GM12878 (cell line): ENCODE measurements at regions not wholly inside any gene's neighbourhood (a gene's known extent, or its start where the extent isn't known, plus 50 kb on each side); places are given as distances from the start of the nearest gene placed in this dataset.

Experiments used
- ATAC-seq: fragments of 200-7000 bp; cut with Tn5 transposase; 3 replicates; pipeline ENCODE4 v1.9.1; 2020; ENCODE audit warnings: mild to moderate bottlenecking, moderate library complexity
- BruUV-seq: library from RNA; stranded (reverse); fragments of 400-500 nt; replicated peaks from 2 replicates; lab custom pipeline; 2021; lab: Mats Ljungman, UMichigan
- CTCF ChIA-PET: fragments of 300-600 bp; sonication (Branson Sonifier 250); formaldehyde crosslinking; extraction: SDS; loops from one replicate; lab custom pipeline; 2021; ENCODE audit warnings: inconsistent platforms; lab: Yijun Ruan, JAX
- POLR2A ChIA-PET: fragments of 350-600 bp; formaldehyde crosslinking; extraction: SDS; loops from one replicate; lab custom pipeline; 2021; ENCODE audit warnings: inconsistent platforms; lab: Charles Lee
- RAD21 ChIA-PET: fragments of 300-600 bp; sonication (Branson Sonifier 250); formaldehyde crosslinking; loops from one replicate; lab custom pipeline; 2023; ENCODE audit warnings: antibody characterized with exemption; ENCODE audit not compliant: unreplicated experiment; lab: Charles Lee
- SMC1A ChIA-PET: fragments of 300-600 bp; sonication (Branson Sonifier 250); formaldehyde crosslinking; loops from one replicate; lab custom pipeline; 2023; ENCODE audit not compliant: unreplicated experiment, uncharacterized antibody; lab: Charles Lee
- DNase-seq: peaks from one replicate; pipeline ENCODE4 v3.0.0-alpha.2; 2011; ENCODE audit warnings: low read depth, low spot score
- FAIRE-seq: peaks from 3 replicates; lab custom pipeline; 2011; peaks lifted over from hg19 to GRCh38; lab: Jason Lieb, UNC
- H2AFZ ChIP-seq: 2 replicates; pipeline ENCODE4 v1.6.0; 2011; ENCODE audit warnings: low read depth, low read length, control low read depth; ENCODE audit not compliant: control insufficient read depth
- H3K27ac ChIP-seq: 2 replicates; pipeline ENCODE4 v1.5.1; 2011; ENCODE audit warnings: control low read depth; ENCODE audit not compliant: control insufficient read depth, insufficient read depth
- H3K27me3 ChIP-seq, 2 experiments: replicated peaks in 1 of 2; 2 replicates each; pipeline versions ENCODE4 v1.6.0 to v1.6.1; 2011; ENCODE audit warnings: low read length in 1 of 2; ENCODE audit not compliant: control insufficient read depth in 2 of 2, insufficient read depth in 2 of 2
- H3K36me3 ChIP-seq, 2 experiments: 2 replicates each; pipeline ENCODE4 v1.5.1; 2011; ENCODE audit warnings: low read length in 1 of 2; ENCODE audit not compliant: control insufficient read depth in 2 of 2, insufficient read depth in 2 of 2
- H3K4me1 ChIP-seq: 2 replicates; pipeline ENCODE4 v1.6.1; 2011; ENCODE audit warnings: mild to moderate bottlenecking, low read length, moderate library complexity, mixed read lengths; ENCODE audit not compliant: control insufficient read depth, insufficient read depth
- H3K4me2 ChIP-seq: 2 replicates; pipeline ENCODE4 v1.6.0; 2011; ENCODE audit warnings: control low read depth; ENCODE audit not compliant: control insufficient read depth, insufficient read depth
- H3K4me3 ChIP-seq: fragments of 200-600 bp; sonication (generic); 2 replicates; pipeline ENCODE4 v1.5.1; 2016
- H3K79me2 ChIP-seq: 2 replicates; pipeline ENCODE4 v1.6.0; 2011; ENCODE audit warnings: low read length; ENCODE audit not compliant: control insufficient read depth, insufficient read depth
- H3K9ac ChIP-seq: 2 replicates; pipeline ENCODE4 v1.8.0; 2011; ENCODE audit warnings: low read length, control low read depth, mixed read lengths; ENCODE audit not compliant: control insufficient read depth, insufficient read depth
- H3K9me3 ChIP-seq: replicated peaks from 3 replicates; pipeline ENCODE4 v1.5.1; 2011; ENCODE audit warnings: mild to moderate bottlenecking, low read length; ENCODE audit not compliant: control insufficient read depth, insufficient read depth
- H4K20me1 ChIP-seq: 2 replicates; pipeline ENCODE4 v1.6.0; 2011; ENCODE audit not compliant: control insufficient read depth, insufficient read depth
- ATF7 ChIP-seq: fragments of 450-650 bp; IDR thresholded peaks from 2 replicates; pipeline ENCODE4 v1.6.1; 2016; ENCODE audit warnings: low read depth, mild to moderate bottlenecking
- CTCF ChIP-seq, 3 experiments: IDR thresholded peaks in 2 of 3; conservative IDR thresholded peaks in 1 of 3; 2 replicates each; pipeline ENCODE4 v1.5.1; 2011; ENCODE audit warnings: low read depth in 3 of 3, low read length in 3 of 3, mild to moderate bottlenecking in 3 of 3, control low read depth in 2 of 3, moderate library complexity in 2 of 3, inconsistent platforms in 1 of 3, mixed read lengths in 1 of 3; ENCODE audit not compliant: control insufficient read depth in 2 of 3, insufficient read depth in 1 of 3; ENCODE audit errors: extremely low read depth in 1 of 3
- DPF2 ChIP-seq: fragments of 450-650 bp; IDR thresholded peaks from 2 replicates; pipeline ENCODE4 v1.6.1; 2017; ENCODE audit warnings: mild to moderate bottlenecking
- FOS ChIP-seq: IDR thresholded peaks from 3 replicates; pipeline ENCODE4 v1.6.1; 2011; ENCODE audit warnings: borderline replicate concordance; ENCODE audit not compliant: insufficient read length; ENCODE audit errors: extremely low read depth
- MTA2 ChIP-seq: fragments of 450-650 bp; IDR thresholded peaks from 2 replicates; pipeline ENCODE4 v1.6.1; 2016; ENCODE audit warnings: low read depth, mild to moderate bottlenecking, moderate library complexity
- MTA3 ChIP-seq: IDR thresholded peaks from 2 replicates; pipeline ENCODE4 v1.6.1; 2012; ENCODE audit warnings: low read length, inconsistent platforms, borderline replicate concordance
- NBN ChIP-seq: fragments of 450-650 bp; IDR thresholded peaks from 2 replicates; pipeline ENCODE4 v1.6.1; 2016
- NR2C2 ChIP-seq: IDR thresholded peaks from 2 replicates; pipeline ENCODE4 v1.6.1; 2011; ENCODE audit warnings: borderline replicate concordance, low read depth; ENCODE audit not compliant: control insufficient read depth, insufficient read length
- POLR2AphosphoS5 ChIP-seq: IDR thresholded peaks from 2 replicates; pipeline ENCODE4 v1.6.1; 2011; ENCODE audit warnings: mild to moderate bottlenecking, low read length, inconsistent platforms
- STAT1 ChIP-seq: fragments of 450-650 bp; conservative IDR thresholded peaks from 2 replicates; pipeline ENCODE4 v1.6.1; 2014; ENCODE audit warnings: antibody characterized with exemption, mild to moderate bottlenecking
- ZBTB40 ChIP-seq: fragments of 450-650 bp; IDR thresholded peaks from 2 replicates; pipeline ENCODE4 v1.6.1; 2016; ENCODE audit warnings: mild to moderate bottlenecking, moderate library complexity, borderline replicate concordance
- ZNF24 ChIP-seq: fragments of 450-650 bp; IDR thresholded peaks from 2 replicates; pipeline ENCODE4 v1.6.1; 2017; ENCODE audit warnings: antibody characterized with exemption, mild to moderate bottlenecking
- WGBS: methylation state at CpG from one replicate; pipeline ENCODE4 v1.1.6; 2016; ENCODE audit warnings: low lambda C conversion rate; ENCODE audit not compliant: insufficient replicate concordance, insufficient coverage; ENCODE audit errors: missing lambda C conversion rate; 5-methylcytosine and 5-hydroxymethylcytosine counted together
- in situ Hi-C: fragments of 300-500 bp; cut with MboI; formaldehyde crosslinking; loops from 9 replicates; pipeline ENCODE4 v1.14.3; 2018; ENCODE audit warnings: mixed read lengths
- intact Hi-C: fragments of 100-400 bp; cut with micrococcal nuclease; formaldehyde crosslinking; loops from one replicate; pipeline ENCODE4 v1.14.2; 2022; ENCODE audit not compliant: unreplicated experiment

- Histone ChIP-seq H3K27ac (no peak overlapping the region), H3K27me3 (no peaks in the 10 kb centered on the region), H3K36me3 (no peaks in the 10 kb centered on the region), H3K4me1 (peaks cover 38% of the 10 kb centered on the region), H3K4me3 (no peak overlapping the region), H3K9me3 (no peaks in the 10 kb centered on the region), H2AFZ (no peak overlapping the region), H3K9ac (no peak overlapping the region), H3K79me2 (no peaks in the 10 kb centered on the region), H3K4me2 (no peak overlapping the region), H4K20me1 (no peaks in the 10 kb centered on the region)
- DNase-seq (no peak), FAIRE-seq (no peak), ATAC-seq (no peak)
- 60% methylated on average over 4 of the region's 4 CpGs for WGBS
- no TSS peak for BruUV-seq
- in situ Hi-C loops = loop anchor here (5.0 kb wide), 1 partner anchor 100 kb away; no protein-coding TSS in a partner anchor
- no peak for TF ChIP-seq STAT1
- no peak for TF ChIP-seq CTCF (IDR thresholded peaks at IDR 0.05 in 2 of 3, conservative IDR thresholded peaks at IDR 0.05 in 1 of 3; ENCODE audit: control insufficient read depth in 2 of 3, extremely low read depth in 1 of 3, insufficient read depth in 1 of 3, low read depth in 3 of 3, low read length in 3 of 3)
- TF ChIP-seq NBN = no peak
- no peak for TF ChIP-seq MTA3
- no peak for TF ChIP-seq FOS
- TF ChIP-seq POLR2AphosphoS5 = no peak
- no peak for TF ChIP-seq ZNF24
- no peak for TF ChIP-seq ZBTB40
- TF ChIP-seq DPF2 = no peak
- TF ChIP-seq ATF7 = no peak
- no peak for TF ChIP-seq MTA2
- no peak for TF ChIP-seq NR2C2
- SMC1A ChIA-PET = no interaction called here
- intact Hi-C loops = no loop called here
- POLR2A ChIA-PET = no interaction called here
- CTCF ChIA-PET = no interaction called here
- RAD21 ChIA-PET = no interaction called here
These were observed 297.9 kb upstream of the PTGER4 start for GRCh38 chr5:40381676-40382363.
